Activated CD4-positive, alpha-beta T cell treated with anti-CD3 and anti-CD28 coated beads for 1 hour (primary cell): ENCODE measurements at regions not wholly inside any gene's neighbourhood (a gene's known extent, or its start where the extent isn't known, plus 50 kb on each side); places are given as distances from the start of the nearest gene placed in this dataset.
"Not testable (repeated sequence)": the region's sequence is repeated elsewhere in the genome, so short reads cannot be mapped to it uniquely, and the experiment has no call there.

Source experiments
- DNase-seq: peaks from one replicate; pipeline ENCODE4 v3.0.0-alpha.2; 2020

DNA sequence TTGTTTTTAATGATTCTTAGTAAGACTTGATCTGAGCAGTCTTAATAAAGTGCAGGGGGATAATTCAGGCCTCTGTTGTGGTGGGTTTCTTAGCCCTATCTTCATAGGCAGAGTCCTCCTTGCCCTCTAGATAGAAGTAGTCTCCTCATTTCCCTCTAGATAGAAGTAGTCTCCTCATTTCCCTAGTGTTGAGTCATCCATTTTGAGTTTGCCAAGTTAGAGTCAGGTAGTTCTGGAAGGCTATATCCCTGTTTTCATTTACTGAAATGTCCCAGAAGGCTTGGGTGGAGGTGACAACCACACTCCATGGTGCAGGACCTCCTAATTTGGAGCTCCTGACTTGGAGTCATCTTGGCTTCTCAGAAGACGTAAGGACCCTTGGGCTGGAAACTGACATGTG is 384.6 kb downstream of the MLLT3 start:
- DNase-seq, result no peak

DNA sequence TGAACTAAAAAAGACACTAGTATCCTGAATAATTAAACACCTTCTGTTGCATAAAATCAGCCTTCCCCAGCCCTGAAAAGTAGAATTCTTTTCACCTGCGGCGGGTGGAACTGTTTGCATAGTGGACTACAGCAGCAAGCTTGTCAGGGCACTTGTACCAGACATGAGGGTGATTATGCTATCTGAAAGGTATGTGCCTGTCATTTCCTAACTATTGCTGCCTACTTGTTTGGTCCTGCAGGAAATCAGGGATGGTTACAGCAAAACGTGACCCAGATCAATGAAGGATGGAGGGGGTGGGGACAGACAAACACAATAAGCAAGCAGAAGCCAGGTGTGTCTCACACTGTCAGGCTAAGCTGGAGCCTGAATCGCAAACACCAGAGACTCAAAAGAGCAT is 385.6 kb downstream of the MLLT3 start:
- no peak for DNase-seq

DNA sequence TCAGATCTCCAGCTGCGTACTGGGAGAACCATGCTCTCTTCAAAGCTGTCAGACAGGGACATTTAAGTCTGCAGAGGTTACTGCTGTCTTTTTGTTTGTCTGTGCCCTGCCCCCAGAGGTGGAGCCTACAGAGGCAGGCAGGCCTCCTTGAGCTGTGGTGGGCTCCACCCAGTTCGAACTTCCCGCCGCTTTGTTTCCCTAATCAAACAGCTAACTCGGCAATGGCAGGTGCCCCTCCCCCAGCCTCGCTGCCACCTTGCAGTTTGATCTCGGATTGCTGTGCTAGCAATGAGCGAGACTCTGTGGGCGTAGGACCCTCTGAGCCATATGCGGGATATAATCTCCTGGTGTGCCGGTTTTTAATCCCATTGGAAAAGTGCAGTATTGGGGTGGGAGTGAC is 387.1 kb downstream of the MLLT3 start:
- not testable (repeated sequence) for DNase-seq

DNA sequence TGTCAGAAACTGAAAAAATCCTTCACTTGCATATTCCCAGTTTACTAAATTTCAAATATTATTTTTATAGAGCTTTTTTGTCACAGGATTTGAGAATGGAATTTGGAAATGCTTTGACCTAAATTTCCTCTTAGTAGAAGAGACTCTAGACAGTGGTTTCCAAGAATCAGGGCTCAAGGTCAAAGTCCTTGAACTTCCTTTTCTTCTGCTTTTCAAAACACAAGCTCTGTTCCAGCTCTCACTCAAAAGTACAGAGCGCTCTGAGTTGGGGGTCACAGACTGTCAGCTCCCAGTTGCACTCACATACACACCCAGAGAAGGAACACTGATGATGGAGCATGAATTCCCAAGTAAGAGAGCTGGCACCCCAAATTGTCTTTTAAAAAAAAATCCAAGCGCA is 394.2 kb downstream of the MLLT3 start:
- no peak for DNase-seq

DNA sequence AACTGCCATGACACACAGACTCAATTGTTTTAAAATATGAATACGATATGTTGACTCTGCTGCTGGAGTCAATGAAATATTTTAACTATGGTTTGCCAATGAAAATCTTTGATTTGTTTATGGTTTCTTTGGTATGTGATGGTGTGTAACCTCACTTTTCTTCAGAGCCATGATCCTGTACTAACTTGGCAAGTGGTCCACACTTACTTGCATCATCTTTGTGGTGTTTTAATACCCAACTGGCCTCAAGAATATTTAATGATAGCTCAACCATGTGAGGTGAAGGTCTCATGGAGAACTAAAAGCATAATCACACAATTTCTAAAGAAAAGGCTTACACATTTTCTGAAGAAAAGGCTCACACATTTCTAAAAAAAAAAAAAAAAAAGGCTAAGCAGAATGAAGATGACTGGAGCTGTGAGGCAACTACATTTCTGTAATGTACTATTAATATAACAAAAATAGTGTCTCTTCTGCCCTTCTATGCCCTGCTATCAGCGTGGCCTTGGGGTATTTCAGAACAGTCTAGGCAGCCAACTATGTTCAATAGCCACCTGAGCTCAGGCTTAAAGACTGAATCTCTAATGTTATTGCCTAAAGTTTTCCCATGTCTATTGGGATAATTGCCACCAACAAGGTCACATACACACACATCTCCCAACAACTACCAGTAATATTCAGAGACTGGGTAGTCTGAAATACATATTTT is 395.0 kb downstream of the MLLT3 start:
- DNase-seq, result no peak

DNA sequence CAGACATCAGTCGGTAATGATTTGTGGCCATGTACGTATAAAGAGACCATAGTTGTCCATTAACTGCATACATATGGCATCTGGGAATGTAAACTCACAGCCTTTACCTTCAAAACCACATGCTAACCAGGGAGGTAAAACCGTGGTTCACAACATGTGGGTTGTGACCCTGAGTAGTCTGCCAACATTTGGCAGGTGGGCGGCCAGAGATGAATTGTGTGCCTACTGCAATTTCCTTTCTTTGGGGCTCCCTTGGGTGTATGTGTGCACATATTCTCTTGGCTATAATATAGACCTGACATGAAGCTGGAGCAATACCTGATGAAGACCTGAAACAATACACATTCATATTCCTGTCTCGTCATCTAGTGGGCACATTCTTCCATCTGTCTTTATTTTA is 396.0 kb downstream of the MLLT3 start:
- DNase-seq, result no peak

DNA sequence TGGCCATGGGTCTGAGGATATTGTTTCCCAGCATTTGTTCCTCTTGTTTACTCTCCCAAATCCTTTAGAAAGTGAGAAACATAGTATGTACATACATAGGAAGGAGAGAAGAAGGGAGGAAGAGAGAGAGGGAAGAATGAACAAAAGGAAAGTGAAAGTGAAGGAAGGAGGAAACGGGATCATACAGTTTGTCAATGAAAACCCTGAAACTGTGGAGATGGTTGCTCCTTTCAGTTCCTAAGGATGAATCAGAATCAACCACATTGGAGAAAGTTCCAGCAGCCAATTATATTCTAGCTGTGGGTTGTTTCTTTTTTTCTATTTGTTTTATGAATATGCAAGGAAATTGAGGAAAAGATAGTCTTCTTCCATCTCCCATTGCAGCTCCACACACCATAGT is 396.5 kb downstream of the MLLT3 start:
- DNase-seq, result no peak

DNA sequence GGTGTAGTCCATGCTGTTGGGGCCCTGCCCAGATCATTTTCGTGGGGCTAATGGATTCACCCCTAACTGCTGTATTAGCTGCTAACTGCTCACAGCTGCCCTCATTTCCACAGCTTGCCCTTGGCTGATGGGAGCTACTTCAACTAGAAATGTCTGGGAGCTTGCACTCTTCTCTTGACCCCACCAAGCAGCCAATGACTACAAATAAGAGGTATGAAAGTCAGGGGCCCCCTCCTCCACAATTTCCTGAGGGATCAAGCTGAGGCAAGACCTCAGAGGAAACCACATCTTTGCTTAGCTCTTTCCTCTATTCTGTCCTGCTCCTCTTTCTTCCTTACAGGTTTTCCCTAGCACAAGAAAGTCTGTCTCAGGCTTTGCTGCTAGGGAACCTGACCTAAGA is 397.5 kb downstream of the MLLT3 start:
- DNase-seq, result no peak

DNA sequence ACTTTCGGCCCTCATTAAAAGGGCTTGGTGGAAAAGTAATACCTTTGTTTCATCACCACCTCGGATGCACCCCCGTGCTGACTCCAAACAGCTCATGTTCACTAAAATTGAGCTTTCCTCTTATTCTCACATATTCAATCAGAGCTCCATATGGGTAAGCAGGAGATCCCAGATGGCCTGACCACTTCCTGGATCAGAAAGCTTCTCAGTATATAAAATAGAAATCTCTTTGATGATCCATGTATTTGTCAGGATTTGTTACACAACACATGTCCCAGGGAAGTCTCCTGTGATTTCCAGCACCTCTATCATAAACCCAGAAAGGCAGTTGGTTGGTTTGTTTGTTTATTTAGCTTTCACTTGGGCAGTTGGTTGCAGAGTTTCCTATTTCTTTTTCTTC is 402.0 kb downstream of the MLLT3 start:
- no peak for DNase-seq

DNA sequence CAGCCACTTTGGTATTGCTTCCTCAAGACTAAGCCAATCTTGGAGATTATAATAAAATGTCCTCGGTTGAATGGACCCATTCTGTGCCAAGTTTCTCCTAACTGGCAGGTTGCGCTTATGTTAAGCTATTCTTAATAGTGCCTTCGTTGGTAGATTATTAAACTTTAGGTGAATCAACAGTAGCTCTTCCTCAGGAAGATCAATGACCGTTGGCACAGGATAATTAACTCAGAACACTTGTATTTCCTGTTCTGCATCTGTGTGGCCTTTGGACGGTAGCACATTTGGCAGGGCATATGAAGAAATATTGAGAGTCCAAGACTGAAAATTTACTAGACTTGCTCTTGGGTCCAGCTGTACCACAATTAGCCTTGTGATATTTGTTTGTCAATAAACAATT is 402.9 kb downstream of the MLLT3 start:
- no peak for DNase-seq

DNA sequence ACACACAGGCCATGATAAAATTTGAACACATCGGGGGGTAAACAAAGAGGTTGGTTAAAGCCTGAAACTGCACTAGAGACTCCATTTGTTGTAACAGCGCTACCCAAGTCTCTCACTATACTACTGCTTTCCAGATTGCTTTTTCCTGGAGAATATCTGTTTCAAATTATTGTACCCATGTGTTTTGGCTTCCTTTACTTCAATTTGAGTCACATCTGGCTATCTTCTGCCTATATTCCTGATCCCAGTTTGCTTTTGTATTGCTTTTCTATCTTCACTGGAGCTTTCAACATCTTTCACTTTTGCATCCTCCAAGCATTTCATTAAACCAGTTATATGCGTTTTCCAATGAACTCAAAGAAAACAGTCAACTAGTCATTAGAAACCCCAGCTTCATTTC is 404.7 kb downstream of the MLLT3 start:
- no peak for DNase-seq

DNA sequence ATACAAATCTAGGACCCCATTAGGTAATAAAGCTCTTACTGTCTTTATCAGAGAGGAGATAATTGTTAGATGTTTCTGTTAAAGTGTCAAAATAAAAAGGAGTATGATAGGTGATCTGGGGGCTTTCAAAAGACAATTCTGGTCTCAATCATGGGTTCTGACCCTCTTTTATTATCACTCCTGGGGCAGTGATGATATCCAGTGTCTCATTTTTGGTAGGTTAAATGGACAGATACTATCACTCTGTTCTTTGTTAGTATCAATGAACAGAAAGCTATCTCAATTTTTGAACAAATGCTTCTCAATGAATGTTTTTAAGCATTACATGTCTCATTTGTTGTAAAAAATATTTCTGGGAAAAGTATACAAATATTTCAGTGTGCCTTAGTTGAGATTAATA is 405.9 kb downstream of the MLLT3 start:
- DNase-seq, result no peak

DNA sequence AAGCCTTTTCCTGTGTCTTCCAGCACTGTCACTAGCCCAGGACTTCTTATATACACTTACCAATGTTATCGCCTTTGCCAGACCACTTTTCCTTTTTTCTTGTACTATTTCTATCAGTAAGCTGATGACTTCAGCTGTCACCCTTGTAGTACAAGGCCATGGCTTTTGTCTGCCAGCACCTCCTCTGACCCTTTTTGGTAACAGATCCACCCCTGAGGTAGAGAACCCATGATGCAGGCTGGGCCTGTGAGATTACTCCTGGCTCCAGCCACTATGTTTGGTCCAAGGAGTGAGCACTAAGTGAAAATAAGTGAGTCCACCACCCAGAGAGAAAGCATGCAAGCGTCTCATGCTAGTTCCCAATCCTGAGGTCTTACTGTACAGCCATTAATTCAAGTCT is 406.7 kb downstream of the MLLT3 start:
- DNase-seq, result no peak

DNA sequence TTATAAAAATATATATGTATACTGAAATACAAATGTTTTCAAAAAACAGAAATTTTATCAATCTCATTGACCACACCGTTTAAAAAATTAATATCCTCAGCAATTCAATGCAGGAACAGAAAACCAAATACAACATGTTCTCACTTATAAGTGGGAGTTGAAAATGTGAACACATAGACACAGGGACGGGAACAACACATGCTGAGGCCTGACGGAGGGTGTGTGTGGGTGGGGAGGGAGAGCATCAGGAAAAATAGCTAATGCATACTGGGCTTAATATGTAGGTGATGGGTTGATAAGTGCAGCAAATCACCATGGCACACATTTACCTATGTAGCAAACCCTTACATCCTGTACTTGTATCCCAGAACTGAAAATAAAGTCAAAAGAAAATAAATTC is 409.5 kb downstream of the MLLT3 start:
- DNase-seq, result no peak

DNA sequence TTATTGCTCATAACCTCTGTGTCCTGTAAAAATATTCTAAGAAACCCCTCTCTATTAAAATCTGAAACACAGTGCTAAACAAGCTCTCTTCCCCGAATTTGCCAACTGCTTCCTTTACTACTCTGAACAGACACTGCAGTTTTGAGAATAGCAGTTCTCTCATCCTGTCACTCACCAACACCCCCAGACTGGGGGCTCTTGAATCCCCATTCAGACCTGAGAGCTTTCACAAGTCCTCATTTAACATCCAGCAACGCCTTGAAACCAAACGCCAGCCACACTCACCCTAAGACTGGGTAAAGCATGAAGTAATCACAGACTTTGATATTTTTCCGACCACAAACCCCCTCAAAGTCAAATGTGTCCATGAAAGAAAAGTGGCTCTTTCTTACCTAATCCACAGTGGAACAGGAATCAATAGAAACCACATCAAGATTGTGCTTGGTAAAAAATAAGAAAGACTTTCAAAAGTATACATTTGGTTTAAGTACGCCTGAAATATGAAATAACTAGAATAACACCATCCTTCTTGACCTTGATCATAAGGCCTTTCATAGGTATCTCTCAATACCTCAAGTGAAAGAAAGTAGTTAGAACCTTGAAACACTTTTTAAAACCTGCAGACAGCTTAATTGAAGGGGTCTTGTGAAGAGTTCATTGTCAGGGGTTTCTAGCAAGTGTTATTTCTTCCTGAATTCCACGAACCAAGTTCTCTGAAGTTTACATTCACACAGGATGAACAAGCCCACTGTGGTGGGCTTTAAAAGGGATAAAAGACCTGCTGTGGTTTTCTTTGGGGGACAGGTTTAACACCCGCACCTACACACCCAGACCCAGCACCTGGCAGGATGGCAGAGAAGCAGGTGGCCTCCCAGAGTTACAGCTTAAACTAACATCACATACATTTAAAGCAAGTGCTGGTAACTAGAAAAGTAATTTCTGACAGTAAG is 412.6 kb downstream of the MLLT3 start:
- DNase-seq, result no peak

DNA sequence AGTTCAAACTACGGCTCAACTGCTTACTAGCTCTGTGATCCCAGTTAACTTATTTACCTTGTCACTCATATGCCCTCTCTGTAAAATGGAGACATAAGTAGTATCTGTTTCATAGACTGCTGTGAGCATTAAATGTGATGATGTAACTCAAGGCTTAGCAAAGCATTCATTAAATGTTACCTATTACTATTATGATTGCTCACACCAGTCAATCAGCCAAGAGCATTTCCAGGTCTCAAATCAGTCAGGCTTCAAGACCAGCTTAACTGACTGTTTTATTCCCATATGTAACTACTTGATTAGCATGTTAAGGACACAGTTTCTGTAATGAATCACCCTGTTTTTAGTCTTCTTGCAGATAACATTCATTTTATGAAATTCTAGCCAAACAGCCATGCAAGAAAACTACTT is 413.3 kb downstream of the MLLT3 start:
- no peak for DNase-seq

DNA sequence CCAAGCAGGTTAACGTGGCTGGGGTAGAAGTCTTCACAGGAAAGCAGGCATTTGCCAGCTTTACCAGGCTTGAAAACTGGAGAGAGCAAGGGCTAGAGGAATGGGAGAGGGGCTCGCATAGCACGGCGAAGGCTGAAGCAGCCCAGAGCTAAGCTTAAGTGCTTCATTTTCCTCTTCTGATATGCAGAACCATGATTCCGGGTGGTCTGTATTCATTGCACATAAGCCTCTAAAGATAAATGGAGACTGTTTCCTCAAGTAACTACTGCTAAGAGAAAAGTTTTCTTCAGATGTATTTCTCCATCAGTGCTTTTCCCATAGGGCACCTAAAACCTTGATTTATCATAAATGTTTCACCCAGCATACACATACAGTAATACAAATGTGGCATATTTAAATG is 414.1 kb downstream of the MLLT3 start:
- no peak for DNase-seq

DNA sequence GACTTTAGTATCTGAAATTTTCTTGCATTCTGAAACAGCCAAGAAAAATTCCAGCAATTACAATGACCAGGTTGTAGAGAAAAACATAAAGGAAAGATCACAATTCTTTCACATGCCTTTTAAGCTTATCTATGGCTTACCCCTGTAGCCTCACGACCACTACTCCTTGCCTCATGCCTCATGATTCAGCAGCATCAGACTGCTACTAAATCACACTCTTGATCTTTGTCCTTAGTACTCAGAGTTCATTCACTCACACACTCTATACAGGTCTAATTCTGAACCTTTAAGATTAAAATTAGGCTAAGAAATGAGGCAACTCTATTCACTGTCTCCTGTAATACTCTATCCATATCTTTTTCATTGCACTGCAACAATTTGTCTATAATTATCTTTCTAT is 415.1 kb downstream of the MLLT3 start:
- DNase-seq, result no peak

DNA sequence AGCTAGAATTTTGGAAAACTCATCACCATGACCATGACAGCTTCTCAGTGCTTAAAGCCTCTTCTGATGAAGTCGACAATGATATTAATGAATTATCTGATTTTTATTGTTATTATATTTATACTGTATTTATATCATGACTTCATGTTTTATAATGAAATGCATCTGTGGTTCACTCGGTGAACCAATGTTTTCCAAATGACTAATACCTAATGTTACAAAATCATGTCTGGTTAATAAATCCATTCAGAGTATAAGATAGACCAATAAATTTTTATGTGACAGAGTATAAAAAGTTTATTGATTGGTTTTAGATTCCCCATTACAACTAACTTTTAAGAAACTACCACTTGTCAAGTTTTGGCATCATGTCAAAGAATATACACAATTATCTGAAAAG is 416.5 kb downstream of the MLLT3 start:
- DNase-seq, result no peak

DNA sequence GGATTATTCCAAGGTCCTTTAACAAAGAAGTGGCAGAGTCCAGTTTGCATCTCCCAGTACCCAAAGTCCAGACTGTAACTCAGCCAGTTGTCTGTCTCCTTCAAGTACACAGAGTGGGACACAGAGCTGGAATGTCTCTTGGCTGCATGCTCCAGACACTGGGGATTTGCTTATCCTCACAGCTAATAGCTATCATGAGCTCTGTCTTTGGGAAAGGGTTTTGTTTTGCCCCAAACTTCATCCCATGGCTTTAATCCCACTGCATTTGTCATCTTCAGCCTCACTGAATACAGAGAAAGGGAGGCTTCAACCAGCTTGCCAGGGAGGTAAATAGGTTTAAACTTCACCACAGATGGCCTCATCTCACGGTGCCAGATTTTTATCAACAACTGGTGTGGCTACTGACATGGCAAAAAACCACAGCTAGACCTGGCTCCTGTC is 412.2 kb upstream of the SLC24A2 start:
- DNase-seq, result no peak

DNA sequence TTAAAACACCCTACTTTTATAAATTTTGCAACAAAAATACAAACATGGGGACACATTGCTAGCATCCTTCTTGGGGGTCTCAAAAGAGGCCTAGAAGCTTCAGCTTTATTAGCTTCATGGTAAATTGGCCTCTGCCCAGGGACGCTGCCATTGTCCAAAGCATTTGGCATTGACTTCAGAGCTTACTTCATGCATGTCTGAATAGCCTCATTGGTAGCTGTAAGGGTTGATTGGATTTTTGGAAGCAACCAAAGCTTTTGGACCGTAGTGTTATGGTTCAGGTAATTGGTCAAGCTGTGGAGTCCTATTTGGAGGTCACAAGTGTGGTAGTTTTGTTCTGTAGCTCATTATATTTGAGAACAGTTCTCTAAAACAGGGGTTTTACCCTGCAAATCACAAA is 411.7 kb upstream of the SLC24A2 start:
- no peak for DNase-seq

DNA sequence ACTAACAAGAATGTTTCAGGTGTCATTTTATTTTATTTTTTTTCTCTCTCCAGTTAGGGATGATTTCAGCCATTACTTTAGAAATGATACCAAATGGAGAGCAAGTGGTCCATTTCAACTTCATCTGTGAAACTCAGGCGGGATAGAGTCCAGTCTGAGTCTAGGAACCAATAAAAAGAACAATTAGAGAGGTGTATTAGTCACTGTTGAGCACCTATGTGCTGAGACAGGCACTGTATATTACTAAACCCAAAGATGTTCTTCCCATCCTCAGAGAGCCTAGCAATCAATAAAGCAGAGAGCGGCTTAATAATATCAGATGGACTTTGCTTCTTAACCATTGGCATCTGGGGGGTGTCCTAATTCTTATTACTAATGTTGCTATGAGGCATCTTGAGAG is 410.3 kb upstream of the SLC24A2 start:
- DNase-seq, result no peak

DNA sequence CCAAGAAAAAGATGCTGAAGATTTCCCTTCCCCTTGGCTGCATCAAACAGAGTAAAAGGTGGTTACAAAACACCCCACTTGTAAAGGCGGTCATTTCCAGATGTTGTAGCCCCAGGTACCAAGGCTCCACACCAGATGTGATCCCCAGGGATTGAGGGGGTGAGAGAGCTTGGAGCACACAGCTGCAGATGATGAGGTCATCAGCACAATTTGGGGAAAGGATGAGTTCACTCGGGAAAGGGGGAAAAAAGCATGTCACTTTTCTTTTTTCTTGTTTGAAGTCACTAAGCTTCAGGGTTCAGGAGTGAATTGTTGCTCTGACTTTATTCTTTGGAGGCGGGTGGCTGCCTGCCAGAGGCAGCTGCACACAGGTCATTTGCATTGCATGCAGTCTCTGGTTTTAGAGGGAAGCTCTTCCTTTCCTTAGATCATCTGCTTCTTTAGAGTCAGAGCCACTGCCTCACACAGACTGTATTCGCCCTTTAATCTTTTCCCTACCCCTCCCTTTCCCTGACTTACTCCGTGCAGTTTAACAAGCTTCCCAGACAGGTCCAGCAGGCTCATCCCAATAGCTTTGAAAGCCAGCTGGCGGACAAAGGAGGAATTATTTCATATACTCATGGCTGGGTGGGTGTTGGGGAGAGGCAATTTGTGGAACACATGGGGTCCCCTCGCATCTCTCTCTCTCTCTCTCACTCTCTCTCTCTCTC is 409.3 kb upstream of the SLC24A2 start:
- no peak for DNase-seq
